B cell (primary cell): ENCODE measurements at regions not wholly inside any gene's neighbourhood (a gene's known extent, or its start where the extent isn't known, plus 50 kb on each side); places are given as distances from the start of the nearest gene placed in this dataset.

ENCODE experiments used
- ATAC-seq: fragments of 200-7000 bp; cut with Tn5 transposase; one replicate; pipeline ENCODE4 v1.10.0; 2021; ENCODE audit warnings: low read depth, mild to moderate bottlenecking, moderate number of reproducible peaks, moderate library complexity
- CTCF ChIA-PET: fragments of 350-600 bp; sonication (Branson Sonifier 250); formaldehyde crosslinking; loops from one replicate; lab custom pipeline; 2021; ENCODE audit warnings: antibody characterized with exemption, inconsistent platforms; lab: Charles Lee
- POLR2A ChIA-PET: fragments of 350-600 bp; sonication (Branson Sonifier 250); formaldehyde crosslinking; loops from one replicate; lab custom pipeline; 2021; ENCODE audit warnings: antibody characterized with exemption; lab: Charles Lee
- DNase-seq: peaks from one replicate; pipeline ENCODE4 v3.0.0; 2013
- H2AFZ ChIP-seq: 2 replicates; pipeline ENCODE4 v1.6.1; 2012; ENCODE audit warnings: mild to moderate bottlenecking, low read depth, low read length; ENCODE audit not compliant: insufficient read depth, poor library complexity, severe bottlenecking
- H3K27ac ChIP-seq, 2 donors: 1 replicate in 1 of 2; 2 replicates in 1 of 2; pipeline ENCODE4 v1.5.1; 2012 to 2013; ENCODE audit warnings: low read length in 2 of 2, mild to moderate bottlenecking in 2 of 2, moderate library complexity in 1 of 2
- H3K27me3 ChIP-seq, 4 experiments: fragments of 200-600 bp in 1 of 4; sonication (generic) in 1 of 4; replicated peaks in 1 of 4; 1 replicate in 2 of 4; 2 replicates in 2 of 4; pipeline versions ENCODE4 v1.6.1 to v1.7.0; 2013 to 2016; ENCODE audit warnings: low read length in 3 of 4, mild to moderate bottlenecking in 2 of 4, mixed read lengths in 1 of 4, moderate library complexity in 1 of 4; ENCODE audit not compliant: insufficient read depth in 4 of 4, control insufficient read depth in 3 of 4; ENCODE audit errors: control extremely low read depth in 1 of 4
- H3K36me3 ChIP-seq, 2 experiments: replicated peaks in 1 of 2; 1 replicate in 1 of 2; 2 replicates in 1 of 2; pipeline versions ENCODE4 v1.6.1 to v1.7.1; 2013; ENCODE audit warnings: low read length in 1 of 2; ENCODE audit not compliant: insufficient read depth in 2 of 2, control insufficient read depth in 1 of 2; ENCODE audit errors: control extremely low read depth in 1 of 2, extremely low read depth in 1 of 2
- H3K4me1 ChIP-seq, 2 donors: fragments of 200-600 bp in 1 of 2; sonication (generic) in 1 of 2; 1 replicate in 1 of 2; 2 replicates in 1 of 2; pipeline versions ENCODE4 v1.5.1 to v1.6.1; 2013 to 2017; ENCODE audit warnings: low read length in 2 of 2; ENCODE audit not compliant: control insufficient read depth in 2 of 2, insufficient read depth in 2 of 2
- H3K4me2 ChIP-seq: replicated peaks from 2 replicates; pipeline ENCODE3; 2012; ENCODE audit warnings: mild to moderate bottlenecking, low read depth, low read length; ENCODE audit not compliant: poor library complexity, severe bottlenecking
- H3K4me3 ChIP-seq, 5 experiments: fragments of 200-600 bp in 1 of 5; sonication (generic) in 1 of 5; 1 replicate in 3 of 5; 2 replicates in 2 of 5; pipeline versions ENCODE4 v1.5.1 to v1.7.0; 2011 to 2016; ENCODE audit warnings: low read length in 4 of 5, mild to moderate bottlenecking in 4 of 5, low read depth in 2 of 5, control low read depth in 1 of 5, moderate library complexity in 1 of 5; ENCODE audit not compliant: insufficient read depth in 1 of 5; ENCODE audit errors: control extremely low read depth in 1 of 5, extremely low read depth in 1 of 5
- H3K79me2 ChIP-seq: fragments of 200-600 bp; sonication (generic); one replicate; pipeline ENCODE4 v1.6.0; 2016; ENCODE audit warnings: low read length; ENCODE audit not compliant: control insufficient read depth, insufficient read depth
- H3K9ac ChIP-seq: fragments of 200-600 bp; sonication (generic); 2 replicates; pipeline ENCODE4 v1.6.1; 2017; ENCODE audit warnings: mild to moderate bottlenecking, low read length, moderate library complexity
- H3K9me3 ChIP-seq, 3 donors: one replicate each; pipeline versions ENCODE4 v1.6.1 to v1.7.1; 2013; ENCODE audit warnings: low read length in 2 of 3; ENCODE audit not compliant: control insufficient read depth in 2 of 3, insufficient read depth in 1 of 3; ENCODE audit errors: control extremely low read depth in 1 of 3
- H4K20me1 ChIP-seq: 2 replicates; pipeline ENCODE4 v1.6.0; 2012; ENCODE audit warnings: mild to moderate bottlenecking, low read length; ENCODE audit not compliant: insufficient read depth, control insufficient read depth, poor library complexity, severe bottlenecking
- H3K27ac Mint-ChIP-seq: one replicate; pipeline ENCODE4 v1.8.0; 2021; ENCODE audit warnings: mixed read lengths
- H3K27me3 Mint-ChIP-seq: one replicate; pipeline ENCODE4 v1.8.0; 2021; ENCODE audit warnings: mixed read lengths
- H3K4me1 Mint-ChIP-seq: one replicate; pipeline ENCODE4 v1.8.0; 2021; ENCODE audit warnings: mixed read lengths
- H3K4me3 Mint-ChIP-seq: one replicate; pipeline ENCODE4 v1.8.0; 2021; ENCODE audit warnings: mixed read lengths
- H3K9me3 Mint-ChIP-seq: one replicate; pipeline ENCODE4 v1.8.0; 2022; ENCODE audit warnings: mixed read lengths; ENCODE audit not compliant: insufficient read depth
- CTCF ChIP-seq: fragments of 200-600 bp; IDR thresholded peaks from one replicate; pipeline ENCODE4 v1.8.0; 2022; ENCODE audit warnings: antibody characterized with exemption, mild to moderate bottlenecking
- EZH2 ChIP-seq: IDR thresholded peaks from 2 replicates; pipeline ENCODE4 v1.6.1; 2012; ENCODE audit warnings: borderline replicate concordance, low read depth, mild to moderate bottlenecking, moderate library complexity, low read length; ENCODE audit not compliant: insufficient read depth, poor library complexity, severe bottlenecking
- WGBS: methylation state at CpG from one replicate; pipeline ENCODE4 v1.1.5; 2013; ENCODE audit warnings: missing lambda C conversion rate; ENCODE audit not compliant: insufficient coverage; 5-methylcytosine and 5-hydroxymethylcytosine counted together
- intact Hi-C: fragments of 100-400 bp; cut with micrococcal nuclease; formaldehyde crosslinking; loops from one replicate; pipeline ENCODE4 v1.10.0; 2022

- Histone ChIP-seq H4K20me1 (no peaks in the 10 kb centered on the region), H3K4me3 (no peak overlapping the region), H3K9ac (no peak overlapping the region), H2AFZ (no peak overlapping the region), H3K4me1 (no peaks in the 10 kb centered on the region), H3K79me2 (no peaks in the 10 kb centered on the region), H3K36me3 (no peaks in the 10 kb centered on the region), H3K4me2 (no peak overlapping the region), H3K9me3 (no peaks in the 10 kb centered on the region), H3K27me3 (peaks cover 0 to 4% (median 0%) of the 10 kb centered on the region in 4 experiments), H3K27ac (no peak overlapping the region)
- no peak overlapping the region for H3K4me3 Mint-ChIP-seq
- DNase-seq, result no peak
- POLR2A ChIA-PET, result no interaction called here
- H3K4me1 Mint-ChIP-seq, result no peaks in the 10 kb centered on the region
- no peaks in the 10 kb centered on the region for H3K9me3 Mint-ChIP-seq
- TF ChIP-seq CTCF, result no peak
- TF ChIP-seq EZH2, result no peak
- H3K27ac Mint-ChIP-seq, result no peak overlapping the region
- H3K27me3 Mint-ChIP-seq, result peaks cover 22% of the 10 kb centered on the region
- CTCF ChIA-PET, result no interaction called here
- 98% methylated on average over 5 of the region's 5 CpGs for WGBS
- ATAC-seq, result no peak
- intact Hi-C loops, result no loop called here
These were observed 61.6 kb upstream of the NEURL1B start for GRCh38 chr5:172579403-172579990.

- Mint-ChIP-seq H3K27me3 (peaks cover 5% of the 10 kb centered on the region), H3K4me1 (no peaks in the 10 kb centered on the region), H3K27ac (no peak overlapping the region), H3K4me3 (no peak overlapping the region), H3K9me3 (no peaks in the 10 kb centered on the region)
- H3K27me3 ChIP-seq, result peaks cover 0 to 4% (median 0%) of the 10 kb centered on the region in 4 experiments
- ATAC-seq (no peak), DNase-seq (no peak)
- H3K9ac ChIP-seq, result no peak overlapping the region
- no peak overlapping the region for H2AFZ ChIP-seq
- ChIA-PET POLR2A (no interaction called here), CTCF (no interaction called here)
- peaks cover 0 to 8% (median 0%) of the 10 kb centered on the region in 3 donors for H3K9me3 ChIP-seq
- no peak overlapping the region for H3K27ac ChIP-seq
- no peaks in the 10 kb centered on the region for H4K20me1 ChIP-seq
- intact Hi-C loops, result no loop called here
- no peak overlapping the region for H3K4me3 ChIP-seq
- no peaks in the 10 kb centered on the region for H3K36me3 ChIP-seq
- no peaks in the 10 kb centered on the region for H3K4me1 ChIP-seq
- no peak overlapping the region for H3K4me2 ChIP-seq
- H3K79me2 ChIP-seq, result no peaks in the 10 kb centered on the region
- 89% methylated on average over 5 of the region's 7 CpGs for whole genome bisulfite sequencing
- TF ChIP-seq CTCF (no peak), EZH2 (no peak)
These were observed 63.7 kb upstream of the NEURL1B start for GRCh38 chr5:172577267-172577909.
